ENCODE measurements at regions not wholly inside any gene's neighbourhood (a gene's known extent, or its start where the extent isn't known, plus 50 kb on each side); places are given as distances from the start of the nearest gene placed in this dataset.

GRCh38 chr16:9311303-9311954, 220.0 kb downstream of the HAPSTR1 start:
- intact Hi-C loops (cut with DNase I) = no loop called here
- TF ChIP-seq CTCF (IDR thresholded peaks at IDR 0.05) (no peak), POLR2AphosphoS5 (IDR thresholded peaks at IDR 0.05) (no peak)

GRCh38 chr16:9316008-9316407, 224.6 kb downstream of the HAPSTR1 start:
- intact Hi-C loops (cut with DNase I) = no loop called here
- Histone ChIP-seq H3K36me3 (no peaks in the 10 kb centered on the region), H3K27me3 (no peaks in the 10 kb centered on the region), H3K9me3 (no peaks in the 10 kb centered on the region), H3K4me1 (no peaks in the 10 kb centered on the region), H3K27ac (replicated peaks in 1 of 4) (no peak overlapping the region), H3K4me3 (no peak overlapping the region)
- no peak for TF ChIP-seq POLR2AphosphoS5 (IDR thresholded peaks at IDR 0.05)
- no peak for TF ChIP-seq EP300 (IDR thresholded peaks at IDR 0.05)
- TF ChIP-seq POLR2A (IDR thresholded peaks at IDR 0.05; ENCODE audit: low read depth) = no peak
- TF ChIP-seq CTCF (IDR thresholded peaks at IDR 0.05) = no peak
- no peak for DNase-seq (ENCODE audit: extremely low spot score)

More at GRCh38 chr16:9311303-9311954, 220.0 kb downstream of the HAPSTR1 start:
- Histone ChIP-seq H3K27me3 (no peaks in the 10 kb centered on the region), H3K36me3 (no peaks in the 10 kb centered on the region), H3K27ac (replicated peaks in 1 of 4) (no peak overlapping the region), H3K4me3 (no peak overlapping the region), H3K9me3 (no peaks in the 10 kb centered on the region), H3K4me1 (peaks cover 0 to 3% (median 0%) of the 10 kb centered on the region in 4 donors)
- 43% methylated on average over 4 of the region's 5 CpGs for WGBS
- DNase-seq (ENCODE audit: extremely low spot score) = no peak

GRCh38 chr16:9316615-9317014, 225.2 kb downstream of the HAPSTR1 start:
- Histone ChIP-seq H3K4me3 (no peak overlapping the region), H3K27ac (replicated peaks in 1 of 4) (no peak overlapping the region), H3K36me3 (no peaks in the 10 kb centered on the region), H3K27me3 (no peaks in the 10 kb centered on the region), H3K9me3 (no peaks in the 10 kb centered on the region), H3K4me1 (no peaks in the 10 kb centered on the region)
- DNase-seq (ENCODE audit: extremely low spot score) = no peak
- 71% methylated on average over 2 of the region's 2 CpGs for WGBS
- TF ChIP-seq POLR2A (IDR thresholded peaks at IDR 0.05; ENCODE audit: low read depth) (no peak), CTCF (IDR thresholded peaks at IDR 0.05) (no peak), EP300 (IDR thresholded peaks at IDR 0.05) (no peak)
- intact Hi-C loops (cut with DNase I) = no loop called here

DNA sequence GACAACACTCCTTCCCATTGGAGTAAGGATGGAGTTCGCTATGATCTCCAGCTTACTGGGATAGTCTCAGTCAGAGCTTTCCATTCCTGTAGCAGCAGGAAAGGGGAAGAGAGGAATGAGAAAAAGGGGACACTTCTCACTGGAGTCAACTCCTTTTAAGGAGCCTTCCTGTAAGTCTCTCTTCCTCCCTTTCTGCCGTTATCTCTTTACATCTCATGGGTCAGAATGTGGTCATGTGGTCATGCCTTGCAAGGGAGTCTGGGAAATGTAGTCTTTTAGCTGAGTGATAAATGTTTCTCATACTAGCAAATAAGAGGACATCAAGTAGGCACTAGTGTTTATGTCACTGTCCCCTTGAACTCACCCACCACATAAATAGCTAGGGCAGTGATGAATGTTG, 227.3 kb downstream of the HAPSTR1 start:
- Histone ChIP-seq H3K27me3 (no peaks in the 10 kb centered on the region), H3K27ac (replicated peaks in 1 of 4) (no peak overlapping the region), H3K9me3 (no peaks in the 10 kb centered on the region), H3K4me3 (no peak overlapping the region), H3K36me3 (no peaks in the 10 kb centered on the region), H3K4me1 (peaks cover 0 to 11% (median 6%) of the 10 kb centered on the region in 4 donors)
- TF ChIP-seq POLR2AphosphoS5 (IDR thresholded peaks at IDR 0.05) (no peak), CTCF (IDR thresholded peaks at IDR 0.05) (no peak), EP300 (IDR thresholded peaks at IDR 0.05) (no peak), POLR2A (IDR thresholded peaks at IDR 0.05; ENCODE audit: low read depth) (no peak)
- intact Hi-C loops (cut with DNase I) = no loop called here
- DNase-seq (ENCODE audit: extremely low spot score) = no peak
- 56% methylated on average over 2 of the region's 2 CpGs for WGBS

- intact Hi-C loops (cut with DNase I) = no loop called here
- no peak overlapping the region for H3K4me3 ChIP-seq
- H3K36me3 ChIP-seq = no peaks in the 10 kb centered on the region
- H3K27ac ChIP-seq (replicated peaks in 1 of 4) = no peak overlapping the region
- H3K9me3 ChIP-seq = no peaks in the 10 kb centered on the region
- 58% methylated on average over 3 of the region's 3 CpGs for WGBS
- peaks cover 0 to 11% (median 6%) of the 10 kb centered on the region in 4 donors for H3K4me1 ChIP-seq
- no peaks in the 10 kb centered on the region for H3K27me3 ChIP-seq
- no peak for DNase-seq (ENCODE audit: extremely low spot score)
- TF ChIP-seq CTCF (IDR thresholded peaks at IDR 0.05) (no peak), EP300 (IDR thresholded peaks at IDR 0.05) (no peak), POLR2A (IDR thresholded peaks at IDR 0.05; ENCODE audit: low read depth) (no peak), POLR2AphosphoS5 (IDR thresholded peaks at IDR 0.05) (no peak)
These were observed 231.3 kb downstream of the HAPSTR1 start for GRCh38 chr16:9322769-9323168.
